ENCODE measurements at regions not wholly inside any gene's neighbourhood (a gene's known extent, or its start where the extent isn't known, plus 50 kb on each side); places are given as distances from the start of the nearest gene placed in this dataset.

DNA sequence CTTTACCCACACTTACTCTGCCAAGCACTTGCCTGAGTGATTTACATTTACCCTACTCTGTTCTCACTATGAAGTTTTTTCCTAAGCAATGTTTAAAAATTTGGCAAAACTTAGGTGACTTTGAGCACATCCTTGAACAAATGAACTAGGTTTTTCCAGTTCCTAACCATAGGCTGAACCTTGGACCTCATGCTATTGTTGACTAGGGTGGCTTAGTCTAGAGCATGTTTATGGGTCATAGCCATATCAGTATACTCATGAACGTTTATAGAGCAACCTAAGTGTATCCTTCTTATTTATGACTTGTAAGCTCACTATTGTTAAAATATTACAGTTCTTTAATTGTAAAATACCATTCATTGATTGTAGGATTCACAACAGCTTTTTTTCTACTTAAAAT, 85.0 kb upstream of the KRR1 start:
- no peak for DNase-seq (ENCODE audit: low read depth)

DNA sequence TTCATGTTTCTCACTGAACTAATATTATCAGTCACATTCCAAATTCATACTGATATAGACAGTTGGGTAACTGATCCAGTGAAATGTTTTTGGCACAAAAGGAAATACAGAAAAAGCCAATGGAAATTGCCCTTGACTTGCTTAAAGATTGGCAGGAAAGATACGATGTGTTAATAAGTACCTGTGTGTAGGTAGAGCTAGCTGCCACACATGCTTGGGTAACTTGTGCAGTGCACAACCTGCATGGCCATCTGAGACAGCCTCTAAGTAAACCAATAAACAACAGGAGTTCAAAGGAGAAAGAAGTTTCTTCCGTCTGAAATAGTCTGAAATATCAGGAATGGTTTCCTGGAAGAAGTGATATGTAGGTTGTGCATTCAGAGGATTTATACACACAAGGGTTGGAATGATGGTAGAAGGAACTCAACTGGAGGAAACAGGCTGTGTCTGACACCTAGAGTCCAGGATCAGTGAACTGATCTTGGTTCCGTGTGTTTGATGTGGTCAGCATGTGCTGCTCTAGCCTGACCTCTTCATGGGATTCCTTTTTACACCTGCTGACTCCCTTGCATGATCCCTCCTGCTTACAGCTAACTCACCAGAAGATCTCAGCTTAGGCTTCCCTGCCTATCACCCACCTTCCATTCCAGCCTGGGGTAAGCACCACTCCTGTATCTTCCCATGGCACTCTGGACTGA, 81.4 kb upstream of the KRR1 start:
- no peak for DNase-seq (ENCODE audit: low read depth)

DNA sequence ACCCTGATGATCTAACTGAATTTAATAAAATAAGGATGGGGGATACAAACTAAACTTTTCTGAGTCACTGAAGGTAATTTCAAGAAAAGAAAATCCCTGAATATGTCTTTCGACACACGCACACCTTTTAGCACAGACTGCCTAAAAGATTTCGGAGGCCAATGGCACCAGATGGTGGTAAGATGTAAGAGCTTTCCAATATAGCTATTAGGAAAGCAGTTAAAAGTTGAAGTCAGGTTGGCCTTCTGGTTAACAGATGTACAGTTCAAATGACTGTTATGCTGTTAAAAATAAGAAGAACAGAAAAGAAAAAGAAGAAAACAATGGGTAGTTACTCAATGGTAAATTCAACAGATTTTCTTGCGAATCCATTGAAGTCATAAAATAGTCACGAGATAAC, 80.7 kb upstream of the KRR1 start:
- no peak for DNase-seq (ENCODE audit: low read depth)

- no peak for DNase-seq (ENCODE audit: low read depth)
Observed at GRCh38 chr12:75591628-75592027, 80.2 kb upstream of the KRR1 start.

- no peak for DNase-seq (ENCODE audit: low read depth)
Observed at GRCh38 chr12:75589801-75590200, 78.4 kb upstream of the KRR1 start.

GRCh38 chr12:75587340-75588106, 76.1 kb upstream of the KRR1 start:
- DNase-seq (ENCODE audit: low read depth), result no peak

- no peak for DNase-seq (ENCODE audit: low read depth)
Observed at GRCh38 chr12:75585330-75585729, 73.9 kb upstream of the KRR1 start.

GRCh38 chr12:75583355-75583754, 71.9 kb upstream of the KRR1 start:
- DNase-seq (ENCODE audit: low read depth), result no peak

- no peak for DNase-seq (ENCODE audit: low read depth)
Observed at GRCh38 chr12:75581515-75581914, 70.1 kb upstream of the KRR1 start.

DNA sequence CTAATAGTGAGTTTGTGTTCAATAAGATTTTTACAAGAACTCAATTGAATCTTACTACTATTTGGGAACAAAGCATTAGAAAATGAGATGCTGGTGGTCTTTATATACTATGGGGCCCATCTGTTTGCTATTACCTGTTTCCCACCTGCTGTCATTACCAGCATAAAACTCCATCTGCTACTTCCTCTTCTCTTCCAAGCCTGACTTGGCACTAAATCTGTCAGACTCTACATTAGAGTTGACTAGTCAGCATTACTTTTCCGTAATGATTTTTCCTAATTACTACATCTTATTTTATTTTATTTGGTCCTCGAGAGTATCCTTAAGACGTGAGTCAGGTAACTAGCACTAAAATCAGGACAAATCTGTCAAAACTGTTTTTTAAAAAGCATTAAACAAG, 68.1 kb upstream of the KRR1 start:
- no peak for DNase-seq (ENCODE audit: low read depth)

GRCh38 chr12:75578546-75578945, 67.1 kb upstream of the KRR1 start:
- no peak for DNase-seq (ENCODE audit: low read depth)

GRCh38 chr12:75577812-75578211, 66.4 kb upstream of the KRR1 start:
- no peak for DNase-seq (ENCODE audit: low read depth)

DNA sequence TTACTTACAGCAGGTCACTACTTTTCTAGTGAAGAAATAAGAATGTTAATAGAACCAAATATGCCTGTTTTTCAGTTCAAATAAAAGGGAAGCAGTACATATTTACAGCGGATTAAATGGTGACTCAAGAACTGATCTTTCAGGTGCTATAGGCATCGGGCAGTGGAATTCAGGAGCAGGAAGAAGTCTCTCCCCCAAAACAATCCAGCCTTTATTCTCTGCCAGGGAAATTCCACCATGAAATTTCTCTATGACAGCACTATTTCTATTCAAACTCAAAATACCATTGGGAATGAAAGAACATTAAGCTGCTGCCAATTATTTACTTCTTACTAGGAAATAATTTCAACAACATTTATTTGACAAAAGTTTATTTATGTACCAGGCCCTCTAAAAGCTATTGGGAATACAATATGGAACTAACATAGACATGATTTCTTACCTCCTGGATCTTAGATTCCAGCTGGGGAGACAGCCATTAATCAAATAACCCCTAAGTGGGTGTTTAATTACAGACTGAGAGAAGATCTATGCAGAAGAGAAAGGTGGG, 60.3 kb upstream of the KRR1 start:
- DNase-seq (ENCODE audit: low read depth), result no peak

DNA sequence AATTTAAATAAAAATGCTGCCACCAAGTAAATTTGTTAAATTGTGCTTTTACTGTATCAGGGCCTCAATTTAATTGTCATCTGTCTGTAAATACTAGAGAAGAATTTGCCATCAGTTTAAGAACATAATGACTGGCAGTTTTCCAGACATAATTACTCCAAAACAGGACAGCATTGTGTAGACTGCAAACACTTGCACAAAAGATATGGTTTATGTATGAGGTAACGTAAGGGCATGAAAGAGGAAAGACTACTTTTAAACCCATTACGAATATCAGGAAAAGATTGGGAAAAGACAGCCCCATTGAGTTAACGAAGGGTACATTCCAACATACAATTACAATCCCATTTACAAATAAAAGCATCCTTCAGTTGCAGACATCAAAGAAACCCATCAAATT, 59.8 kb upstream of the KRR1 start:
- no peak for DNase-seq (ENCODE audit: low read depth)

DNA sequence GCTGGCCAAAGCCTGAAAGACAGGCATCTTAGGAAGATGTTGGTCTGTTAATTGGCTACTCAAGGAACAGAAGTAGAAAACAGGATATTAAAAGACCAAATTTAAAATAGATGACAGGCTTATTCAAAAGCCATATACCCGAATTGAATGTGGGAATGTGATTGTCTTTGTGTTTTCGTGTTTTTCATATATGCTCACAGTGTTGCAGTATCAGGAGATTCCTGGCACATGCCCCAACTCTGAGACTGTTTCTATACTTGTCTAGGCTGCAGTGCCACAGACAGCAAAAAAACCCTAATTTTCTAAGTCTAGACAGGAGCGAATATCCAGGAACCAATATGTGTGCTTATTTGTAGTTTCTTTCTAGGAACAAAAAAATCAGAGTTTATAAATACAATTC, 57.4 kb upstream of the KRR1 start:
- no peak for DNase-seq (ENCODE audit: low read depth)

DNA sequence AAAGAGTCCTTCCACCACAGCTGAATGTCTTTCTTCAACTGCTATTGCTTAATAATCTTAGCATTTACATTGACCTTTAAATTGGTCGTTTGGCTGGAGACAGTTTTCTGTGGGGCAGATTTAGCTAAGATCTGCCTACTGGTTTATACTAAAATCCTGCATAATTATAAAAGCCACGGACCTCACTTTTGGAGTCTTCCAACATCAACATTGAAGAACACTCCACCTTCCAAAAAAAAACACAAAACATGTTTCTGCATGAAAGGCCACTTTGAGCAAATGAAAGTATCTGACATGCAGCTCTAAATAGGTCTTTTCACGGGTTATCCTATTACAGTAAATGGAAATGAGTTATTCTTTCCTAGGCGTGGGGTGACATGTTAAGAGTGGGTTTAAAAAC, 57.0 kb upstream of the KRR1 start:
- DNase-seq (ENCODE audit: low read depth), result no peak

DNA sequence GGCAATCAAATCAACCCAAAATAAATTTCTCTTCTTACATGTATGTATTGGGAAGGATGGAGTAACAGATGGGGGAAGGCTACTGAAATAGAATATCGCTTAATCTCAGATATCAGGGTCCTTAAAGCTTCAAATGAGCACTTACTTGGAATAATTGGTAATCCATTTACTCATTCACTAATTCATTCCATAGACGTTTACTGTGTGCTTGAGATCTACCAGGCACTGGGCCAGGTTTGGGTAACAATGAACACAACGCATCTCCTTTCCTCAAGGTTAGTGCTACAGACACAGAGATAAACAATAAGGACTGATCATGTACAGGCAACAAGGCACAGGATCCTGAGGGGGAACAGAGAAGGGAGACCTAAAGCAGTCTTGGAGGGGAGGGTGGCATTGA, 54.4 kb upstream of the KRR1 start:
- no peak for DNase-seq (ENCODE audit: low read depth)

- DNase-seq (ENCODE audit: low read depth), result no peak
Observed at GRCh38 chr12:75564852-75565251, 53.4 kb upstream of the KRR1 start.

DNA sequence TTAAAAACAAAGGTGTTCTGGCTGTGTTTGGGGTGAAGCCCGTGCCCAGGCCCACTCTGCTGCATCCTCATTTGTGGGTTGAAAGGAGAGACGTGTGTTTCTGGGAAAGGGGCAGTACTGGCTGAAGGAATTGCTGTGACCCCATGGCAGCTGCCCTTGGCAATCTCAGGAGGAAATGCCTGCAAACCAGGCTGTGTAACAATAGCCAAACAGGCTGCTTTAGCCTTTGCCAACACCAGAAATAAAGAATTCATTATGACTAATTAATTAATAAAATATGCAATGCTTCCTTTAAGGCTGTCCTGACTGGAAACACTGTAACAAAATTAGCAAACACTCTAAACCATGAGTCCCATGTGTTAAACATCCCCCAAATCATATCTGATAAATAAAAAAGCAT, 53.0 kb upstream of the KRR1 start:
- no peak for DNase-seq (ENCODE audit: low read depth)

- DNase-seq (ENCODE audit: low read depth), result no peak
Observed at GRCh38 chr12:75563351-75563750, 51.9 kb upstream of the KRR1 start.

DNA sequence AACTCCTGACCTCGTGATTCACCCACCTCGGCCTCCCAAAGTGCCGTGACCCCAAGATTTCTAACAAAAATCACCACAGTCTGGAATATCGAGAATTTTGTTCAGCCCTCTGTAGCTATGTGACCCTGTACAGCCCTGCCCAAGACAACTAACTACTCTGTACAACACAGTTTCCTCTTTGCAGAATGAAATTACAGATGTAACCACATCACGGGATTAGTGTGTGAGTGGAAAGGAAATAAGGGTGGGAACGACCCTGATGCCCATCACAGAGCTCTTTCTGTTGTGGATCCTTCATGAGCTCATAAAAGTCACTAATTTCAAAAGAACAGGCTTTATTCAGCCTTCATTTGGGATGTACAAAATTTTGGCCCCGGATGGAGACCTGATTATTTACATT, 50.5 kb upstream of the KRR1 start:
- DNase-seq (ENCODE audit: low read depth), result no peak

All from activated T-cell treated with anti-CD3 and anti-CD28 coated beads for 24 hours (primary cell).